ENCODE measurements at regions not wholly inside any gene's neighbourhood (a gene's known extent, or its start where the extent isn't known, plus 50 kb on each side); places are given as distances from the start of the nearest gene placed in this dataset.

DNA sequence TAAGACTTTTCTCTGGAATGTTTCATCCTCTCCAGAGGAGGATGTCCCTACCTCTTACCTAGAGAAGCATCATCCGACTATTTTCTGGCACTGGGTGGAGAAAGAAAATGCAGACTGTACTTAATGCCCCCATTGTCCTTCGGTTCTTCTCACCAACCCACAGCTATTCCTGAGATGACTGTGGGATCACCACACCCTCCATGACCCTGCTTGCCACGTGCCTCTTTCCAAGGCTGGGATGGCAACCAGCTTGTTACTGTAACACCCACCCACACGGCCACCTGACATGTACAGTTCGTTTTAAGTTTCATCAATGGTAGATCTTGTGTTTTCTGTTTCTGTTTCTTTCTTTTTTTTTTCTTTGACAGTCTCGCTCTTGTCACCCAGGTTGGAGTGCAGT is 365.2 kb downstream of the FBXO15 start:
- no peak overlapping the region for H2AFZ ChIP-seq (ENCODE audit: low read depth, low read length)
- TF ChIP-seq, protein P1, sequence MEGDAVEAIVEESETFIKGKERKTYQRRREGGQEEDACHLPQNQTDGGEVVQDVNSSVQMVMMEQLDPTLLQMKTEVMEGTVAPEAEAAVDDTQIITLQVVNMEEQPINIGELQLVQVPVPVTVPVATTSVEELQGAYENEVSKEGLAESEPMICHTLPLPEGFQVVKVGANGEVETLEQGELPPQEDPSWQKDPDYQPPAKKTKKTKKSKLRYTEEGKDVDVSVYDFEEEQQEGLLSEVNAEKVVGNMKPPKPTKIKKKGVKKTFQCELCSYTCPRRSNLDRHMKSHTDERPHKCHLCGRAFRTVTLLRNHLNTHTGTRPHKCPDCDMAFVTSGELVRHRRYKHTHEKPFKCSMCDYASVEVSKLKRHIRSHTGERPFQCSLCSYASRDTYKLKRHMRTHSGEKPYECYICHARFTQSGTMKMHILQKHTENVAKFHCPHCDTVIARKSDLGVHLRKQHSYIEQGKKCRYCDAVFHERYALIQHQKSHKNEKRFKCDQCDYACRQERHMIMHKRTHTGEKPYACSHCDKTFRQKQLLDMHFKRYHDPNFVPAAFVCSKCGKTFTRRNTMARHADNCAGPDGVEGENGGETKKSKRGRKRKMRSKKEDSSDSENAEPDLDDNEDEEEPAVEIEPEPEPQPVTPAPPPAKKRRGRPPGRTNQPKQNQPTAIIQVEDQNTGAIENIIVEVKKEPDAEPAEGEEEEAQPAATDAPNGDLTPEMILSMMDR (IDR thresholded peaks at IDR 0.05; ENCODE audit: low read depth, low read length) = no peak
- H3K27ac ChIP-seq (ENCODE audit: low read length) = no peak overlapping the region
- no peaks in the 10 kb centered on the region for H4K20me1 ChIP-seq (ENCODE audit: insufficient read depth, low read length)
- H3K27me3 ChIP-seq (ENCODE audit: low read depth, low read length) = peaks cover 4% of the 10 kb centered on the region; the same call in 1 of the 2 replicates
- H3K4me2 ChIP-seq (ENCODE audit: low read length) = no peak overlapping the region
- no peak overlapping the region for H3K4me3 ChIP-seq (ENCODE audit: low read length)
- H3K4me1 ChIP-seq (ENCODE audit: low read length) = no peaks in the 10 kb centered on the region
- H3K36me3 ChIP-seq (replicated peaks; ENCODE audit: low read depth, low read length) = no peaks in the 10 kb centered on the region
- H3K9me3 ChIP-seq (ENCODE audit: insufficient read depth, low read length) = no peaks in the 10 kb centered on the region
- no peaks in the 10 kb centered on the region for H3K79me2 ChIP-seq (ENCODE audit: low read length)
- no peak overlapping the region for H3K9ac ChIP-seq (ENCODE audit: low read length)

DNA sequence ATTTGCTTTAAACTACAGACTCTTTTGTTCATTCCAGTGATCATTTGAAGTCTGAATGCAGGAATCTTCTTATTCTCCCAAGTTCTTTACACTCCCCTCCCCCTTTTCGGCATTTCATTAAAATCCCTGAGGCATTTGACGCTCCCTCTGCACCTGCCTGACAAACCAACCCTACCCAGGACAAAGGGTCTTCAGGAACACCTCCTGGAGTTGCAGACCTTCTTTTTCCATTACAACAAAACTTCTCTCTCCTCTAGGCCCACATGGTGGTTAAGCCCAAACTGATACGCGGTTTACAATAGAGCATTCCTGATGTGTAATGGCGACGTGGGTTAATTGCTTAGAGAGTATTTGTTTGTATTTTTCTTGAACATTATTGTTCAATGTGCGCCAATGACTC is 367.4 kb downstream of the FBXO15 start:
- no peak overlapping the region for H3K4me2 ChIP-seq (ENCODE audit: low read length)
- TF ChIP-seq EZH2phosphoT487 (IDR thresholded peaks at IDR 0.05; ENCODE audit: low read depth) = no peak
- TF ChIP-seq, protein P1 (IDR thresholded peaks at IDR 0.05; ENCODE audit: low read depth, low read length) = no peak
- no peak overlapping the region for H3K27ac ChIP-seq (ENCODE audit: low read length)
- no peaks in the 10 kb centered on the region for H4K20me1 ChIP-seq (ENCODE audit: insufficient read depth, low read length)
- H3K36me3 ChIP-seq (replicated peaks; ENCODE audit: low read depth, low read length) = no peaks in the 10 kb centered on the region
- no peaks in the 10 kb centered on the region for H3K4me1 ChIP-seq (ENCODE audit: low read length)
- H3K4me3 ChIP-seq (ENCODE audit: low read length) = no peak overlapping the region
- no peaks in the 10 kb centered on the region for H3K9me3 ChIP-seq (ENCODE audit: insufficient read depth, low read length)
- H2AFZ ChIP-seq (ENCODE audit: low read depth, low read length) = no peak overlapping the region
- H3K79me2 ChIP-seq (ENCODE audit: low read length) = no peaks in the 10 kb centered on the region
- peaks cover 4% of the 10 kb centered on the region; the same call in 1 of the 2 replicates for H3K27me3 ChIP-seq (ENCODE audit: low read depth, low read length)
- H3K9ac ChIP-seq (ENCODE audit: low read length) = no peak overlapping the region

DNA sequence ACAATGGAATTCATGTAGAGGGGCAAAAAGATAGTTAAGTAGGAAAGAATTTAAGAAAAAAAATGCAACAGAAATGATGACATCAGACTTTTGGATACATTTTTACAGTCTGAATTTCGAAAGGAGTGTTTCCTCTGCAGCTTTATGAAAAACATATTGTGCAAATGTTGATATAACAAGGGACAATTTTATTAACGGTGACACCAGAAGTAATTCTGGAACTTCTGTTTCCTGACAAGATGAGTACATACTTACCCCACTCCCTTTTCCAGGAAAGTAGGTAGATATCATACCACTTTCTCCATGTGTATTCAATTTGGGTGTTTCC is 369.6 kb downstream of the FBXO15 start:
- Histone ChIP-seq H3K27me3 (ENCODE audit: low read depth, low read length) (peaks cover 4% of the 10 kb centered on the region; the same call in 1 of the 2 replicates), H2AFZ (ENCODE audit: low read depth, low read length) (no peak overlapping the region), H3K4me2 (ENCODE audit: low read length) (no peak overlapping the region), H3K36me3 (replicated peaks; ENCODE audit: low read depth, low read length) (no peaks in the 10 kb centered on the region), H3K4me1 (ENCODE audit: low read length) (no peaks in the 10 kb centered on the region), H3K9me3 (ENCODE audit: insufficient read depth, low read length) (no peaks in the 10 kb centered on the region), H3K79me2 (ENCODE audit: low read length) (no peaks in the 10 kb centered on the region), H3K27ac (ENCODE audit: low read length) (no peak overlapping the region), H4K20me1 (ENCODE audit: insufficient read depth, low read length) (no peaks in the 10 kb centered on the region), H3K4me3 (ENCODE audit: low read length) (no peak overlapping the region), H3K9ac (ENCODE audit: low read length) (no peak overlapping the region)
- TF ChIP-seq, protein P1 (IDR thresholded peaks at IDR 0.05; ENCODE audit: low read depth, low read length) = no peak
- no peak for TF ChIP-seq EZH2phosphoT487 (IDR thresholded peaks at IDR 0.05; ENCODE audit: low read depth)

DNA sequence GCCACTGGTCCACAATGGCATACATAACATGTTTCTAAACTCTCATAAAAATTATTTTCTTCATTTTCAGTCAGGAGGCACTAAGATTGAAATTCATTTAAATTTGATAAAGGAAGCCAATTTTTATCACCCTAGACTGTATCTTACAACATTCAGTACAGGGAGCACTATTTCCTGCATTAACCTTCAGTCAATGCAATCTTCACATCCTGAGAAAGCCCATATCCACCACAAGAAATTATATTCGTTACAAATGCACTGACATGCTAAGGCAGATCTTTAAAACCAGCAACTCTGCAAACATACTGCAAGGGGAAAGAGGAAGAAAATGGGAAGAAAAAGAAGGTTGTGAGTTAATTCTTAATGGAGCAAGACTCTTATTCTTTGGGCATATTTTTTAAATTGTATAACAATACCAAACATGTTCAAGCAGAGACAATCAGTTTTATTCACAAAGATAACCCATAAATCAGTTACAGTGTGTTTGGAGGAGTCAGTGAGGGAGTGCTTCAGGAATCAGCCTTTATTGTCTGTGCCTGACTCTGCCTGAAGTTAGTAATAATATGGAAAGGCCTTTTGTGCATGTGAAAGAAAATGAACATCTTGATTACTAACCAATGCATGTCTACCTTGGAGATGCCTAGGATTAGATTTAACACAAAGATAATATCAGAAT is 370.1 kb downstream of the FBXO15 start:
- no peak overlapping the region for H3K9ac ChIP-seq (ENCODE audit: low read length)
- H2AFZ ChIP-seq (ENCODE audit: low read depth, low read length) = no peak overlapping the region
- TF ChIP-seq, protein P1 (IDR thresholded peaks at IDR 0.05; ENCODE audit: low read depth, low read length) = no peak
- no peak for TF ChIP-seq EZH2phosphoT487 (IDR thresholded peaks at IDR 0.05; ENCODE audit: low read depth)
- H3K27ac ChIP-seq (ENCODE audit: low read length) = no peak overlapping the region
- no peaks in the 10 kb centered on the region for H4K20me1 ChIP-seq (ENCODE audit: insufficient read depth, low read length)
- no peaks in the 10 kb centered on the region for H3K36me3 ChIP-seq (replicated peaks; ENCODE audit: low read depth, low read length)
- H3K4me1 ChIP-seq (ENCODE audit: low read length) = no peaks in the 10 kb centered on the region
- no peaks in the 10 kb centered on the region for H3K79me2 ChIP-seq (ENCODE audit: low read length)
- H3K27me3 ChIP-seq (ENCODE audit: low read depth, low read length) = peaks cover 4% of the 10 kb centered on the region; the same call in 1 of the 2 replicates
- H3K4me3 ChIP-seq (ENCODE audit: low read length) = no peak overlapping the region
- no peak overlapping the region for H3K4me2 ChIP-seq (ENCODE audit: low read length)
- H3K9me3 ChIP-seq (ENCODE audit: insufficient read depth, low read length) = no peaks in the 10 kb centered on the region

Data from OCI-LY3 (cell line).